Fibroblast of lung (primary cell): ENCODE measurements at regions not wholly inside any gene's neighbourhood (a gene's known extent, or its start where the extent isn't known, plus 50 kb on each side); places are given as distances from the start of the nearest gene placed in this dataset.
"Not testable (repeated sequence)": the region's sequence is repeated elsewhere in the genome, so short reads cannot be mapped to it uniquely, and the experiment has no call there.

Experiments
- DNase-seq, 2 donors: peaks; one replicate each; pipeline versions ENCODE4 v3.0.0 to v3.0.0-alpha.2; 2010; ENCODE audit warnings: low read depth in 2 of 2
- H2AFZ ChIP-seq: 2 replicates; pipeline ENCODE4 v1.5.1; 2012; ENCODE audit warnings: low read length, control low read depth, inconsistent platforms
- H3K27ac ChIP-seq: 2 replicates; pipeline ENCODE4 v1.5.1; 2011; ENCODE audit warnings: low read length, control low read depth; ENCODE audit not compliant: insufficient read depth
- H3K27me3 ChIP-seq: 2 replicates; pipeline ENCODE4 v1.5.1; 2011; ENCODE audit warnings: mild to moderate bottlenecking, low read length; ENCODE audit not compliant: control insufficient read depth, insufficient read depth
- H3K36me3 ChIP-seq: 2 replicates; pipeline ENCODE4 v1.5.1; 2011; ENCODE audit warnings: low read length; ENCODE audit not compliant: control insufficient read depth, insufficient read depth
- H3K4me1 ChIP-seq: 2 replicates; pipeline ENCODE4 v1.5.1; 2011; ENCODE audit warnings: low read length; ENCODE audit not compliant: control insufficient read depth, insufficient read depth; ENCODE audit errors: extremely low read depth
- H3K4me2 ChIP-seq: 2 replicates; pipeline ENCODE4 v1.5.1; 2011; ENCODE audit warnings: low read length, control low read depth; ENCODE audit not compliant: insufficient read depth; ENCODE audit errors: extremely low read depth
- H3K4me3 ChIP-seq, 4 experiments: fragments of 200-600 bp in 1 of 4; sonication (generic) in 1 of 4; replicated peaks in 1 of 4; 2 replicates each; pipeline ENCODE4 v1.5.1; 2011 to 2016; ENCODE audit warnings: low read length in 4 of 4, low read depth in 3 of 4, mild to moderate bottlenecking in 3 of 4, control low read depth in 2 of 4, inconsistent platforms in 1 of 4, mixed read lengths in 1 of 4; ENCODE audit not compliant: insufficient read depth in 1 of 4; ENCODE audit errors: control extremely low read depth in 1 of 4
- H3K79me2 ChIP-seq: 2 replicates; pipeline ENCODE4 v1.5.1; 2012; ENCODE audit warnings: mild to moderate bottlenecking, low read length, inconsistent platforms; ENCODE audit not compliant: control insufficient read depth, insufficient read depth
- H3K9ac ChIP-seq: 2 replicates; pipeline ENCODE4 v1.5.1; 2011; ENCODE audit warnings: mild to moderate bottlenecking, low read length, control low read depth; ENCODE audit not compliant: insufficient read depth
- H3K9me3 ChIP-seq: 2 replicates; pipeline ENCODE4 v1.5.1; 2012; ENCODE audit warnings: low read depth, low read length; ENCODE audit not compliant: control insufficient read depth, insufficient read depth
- H4K20me1 ChIP-seq: 2 replicates; pipeline ENCODE4 v1.5.1; 2011; ENCODE audit warnings: low read length; ENCODE audit not compliant: control insufficient read depth, insufficient read depth; ENCODE audit errors: extremely low read depth
- CTCF ChIP-seq, 2 donors: IDR thresholded peaks in 1 of 2; conservative IDR thresholded peaks in 1 of 2; 1 replicate in 1 of 2; 2 replicates in 1 of 2; pipeline ENCODE4 v1.5.1; 2011 to 2012; ENCODE audit warnings: low read length in 2 of 2, control low read depth in 1 of 2, inconsistent platforms in 1 of 2, low read depth in 1 of 2, mild to moderate bottlenecking in 1 of 2
- EZH2 ChIP-seq: IDR thresholded peaks from 2 replicates; pipeline ENCODE4 v1.5.1; 2012; ENCODE audit warnings: low read length, control low read depth, mild to moderate bottlenecking; ENCODE audit errors: missing control alignments

DNA sequence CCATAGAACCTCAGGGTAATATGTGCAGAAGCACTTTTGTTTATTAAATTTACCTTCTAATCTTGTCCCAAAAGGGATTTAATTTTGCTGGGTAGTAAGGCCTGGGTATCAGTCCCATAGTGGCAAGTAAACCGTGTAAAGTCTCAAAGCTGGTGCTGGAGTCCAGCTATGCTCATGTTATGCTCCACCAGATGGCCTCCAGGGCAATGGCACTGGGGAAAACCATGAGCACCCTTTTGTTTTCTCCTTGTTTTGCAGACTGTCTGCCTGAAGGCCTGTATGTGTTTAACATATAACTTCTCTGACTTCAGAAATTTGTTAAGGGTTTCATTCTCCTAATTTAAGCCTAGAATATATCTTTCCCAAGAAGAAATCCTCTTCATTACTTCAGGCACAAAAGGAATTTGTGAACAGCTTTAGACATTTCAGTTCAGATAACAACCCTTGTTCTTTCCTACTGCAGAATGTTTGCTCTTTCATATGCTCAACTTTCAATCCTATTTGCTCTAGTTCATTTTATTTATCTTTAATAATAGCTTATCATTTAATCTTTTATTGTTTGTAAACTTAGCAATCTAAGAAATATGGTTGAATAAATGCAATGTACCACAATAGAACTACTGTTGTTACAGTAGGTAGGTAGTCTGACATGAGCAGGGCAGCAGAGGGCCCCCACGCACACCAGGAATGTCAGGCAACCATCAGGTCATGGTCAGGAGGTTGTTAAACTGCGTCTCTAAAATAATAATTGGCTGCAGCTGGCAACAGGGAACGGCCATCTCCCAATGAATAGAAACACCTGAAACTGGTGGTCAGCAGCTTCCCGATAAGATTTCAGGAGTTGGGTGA, 162.8 kb downstream of the TENT5A start:
- Histone ChIP-seq H4K20me1 (no peaks in the 10 kb centered on the region), H3K27ac (no peak overlapping the region), H3K4me2 (no peak overlapping the region), H3K4me1 (no peaks in the 10 kb centered on the region), H3K79me2 (no peaks in the 10 kb centered on the region), H3K36me3 (no peaks in the 10 kb centered on the region), H3K4me3 (no peak overlapping the region), H3K9me3 (no peaks in the 10 kb centered on the region), H3K9ac (no peak overlapping the region), H3K27me3 (no peaks in the 10 kb centered on the region), H2AFZ (no peak overlapping the region)
- no peak for DNase-seq
- TF ChIP-seq CTCF (conservative IDR thresholded peaks at IDR 0.05 in 1 of 2, IDR thresholded peaks at IDR 0.05 in 1 of 2; ENCODE audit: low read depth in 1 of 2, low read length in 2 of 2) (no peak), EZH2 (no peak)

DNA sequence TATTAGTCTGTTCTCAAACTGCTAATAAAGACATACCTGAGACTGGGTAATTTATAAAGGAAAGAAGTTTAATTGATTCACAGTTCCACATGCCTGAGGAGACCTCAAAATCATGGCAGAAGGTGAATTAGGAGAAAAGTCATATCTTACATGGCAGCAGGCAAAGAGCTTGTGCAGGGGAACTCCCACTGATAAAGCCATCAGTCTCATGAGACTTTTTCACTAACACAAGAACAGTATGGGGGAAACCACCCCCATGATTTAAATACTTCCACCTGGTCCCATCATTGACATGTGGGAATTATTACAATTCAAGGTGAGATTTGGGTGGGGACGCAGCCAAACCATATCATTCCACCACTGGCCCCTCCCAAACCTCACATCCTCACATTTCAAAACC, 166.8 kb downstream of the TENT5A start:
- not testable (repeated sequence) for H2AFZ ChIP-seq, DNase-seq, H3K4me3 ChIP-seq, H3K79me2 ChIP-seq, H3K27ac ChIP-seq, H3K36me3 ChIP-seq, H3K4me1 ChIP-seq, H3K9me3 ChIP-seq, H3K27me3 ChIP-seq, H3K4me2 ChIP-seq, H4K20me1 ChIP-seq, H3K9ac ChIP-seq

GRCh38 chr6:81584156-81584555, 168.3 kb downstream of the TENT5A start:
- H3K4me2 ChIP-seq, H3K27ac ChIP-seq, DNase-seq, H4K20me1 ChIP-seq, H2AFZ ChIP-seq, H3K9me3 ChIP-seq, H3K9ac ChIP-seq, H3K79me2 ChIP-seq, H3K36me3 ChIP-seq, H3K27me3 ChIP-seq, H3K4me3 ChIP-seq, H3K4me1 ChIP-seq: not testable (repeated sequence)

GRCh38 chr6:81575442-81575841, 177.0 kb downstream of the TENT5A start:
- Histone ChIP-seq H3K4me2 (no peak overlapping the region), H3K9ac (no peak overlapping the region), H3K9me3 (no peaks in the 10 kb centered on the region), H3K36me3 (no peaks in the 10 kb centered on the region), H3K27ac (no peak overlapping the region), H3K4me3 (no peak overlapping the region), H3K79me2 (no peaks in the 10 kb centered on the region), H2AFZ (no peak overlapping the region), H4K20me1 (no peaks in the 10 kb centered on the region), H3K27me3 (no peaks in the 10 kb centered on the region), H3K4me1 (no peaks in the 10 kb centered on the region)
- DNase-seq = peak; percentile 6 to 7
- TF ChIP-seq EZH2 (no peak), CTCF (conservative IDR thresholded peaks at IDR 0.05 in 1 of 2, IDR thresholded peaks at IDR 0.05 in 1 of 2; ENCODE audit: low read depth in 1 of 2, low read length in 2 of 2) (no peak)
